Kidney epithelial cell (primary cell): ENCODE measurements at regions not wholly inside any gene's neighbourhood (a gene's known extent, or its start where the extent isn't known, plus 50 kb on each side); places are given as distances from the start of the nearest gene placed in this dataset.

Experiments used
- DNase-seq: peaks from one replicate; pipeline ENCODE4 v3.0.0-alpha.2; 2010; ENCODE audit warnings: low read depth
- H3K27me3 ChIP-seq: 2 replicates; pipeline ENCODE4 v1.6.0; 2011; ENCODE audit warnings: low read length; ENCODE audit not compliant: control insufficient read depth, insufficient read depth
- H3K36me3 ChIP-seq: 2 replicates; pipeline ENCODE4 v1.5.1; 2011; ENCODE audit warnings: low read length; ENCODE audit not compliant: control insufficient read depth, insufficient read depth
- H3K4me3 ChIP-seq: 2 replicates; pipeline ENCODE4 v1.5.1; 2011; ENCODE audit warnings: low read depth, mild to moderate bottlenecking, control low read depth, low read length
- TF ChIP-seq, protein P1 (sequence below): IDR thresholded peaks from 2 replicates; pipeline ENCODE4 v1.5.1; 2011; ENCODE audit warnings: mild to moderate bottlenecking, moderate library complexity, low read length, control low read depth, inconsistent platforms; ENCODE audit not compliant: insufficient read depth, poor library complexity, severe bottlenecking

- H3K27me3 ChIP-seq: no peaks in the 10 kb centered on the region
- TF ChIP-seq, protein P1, sequence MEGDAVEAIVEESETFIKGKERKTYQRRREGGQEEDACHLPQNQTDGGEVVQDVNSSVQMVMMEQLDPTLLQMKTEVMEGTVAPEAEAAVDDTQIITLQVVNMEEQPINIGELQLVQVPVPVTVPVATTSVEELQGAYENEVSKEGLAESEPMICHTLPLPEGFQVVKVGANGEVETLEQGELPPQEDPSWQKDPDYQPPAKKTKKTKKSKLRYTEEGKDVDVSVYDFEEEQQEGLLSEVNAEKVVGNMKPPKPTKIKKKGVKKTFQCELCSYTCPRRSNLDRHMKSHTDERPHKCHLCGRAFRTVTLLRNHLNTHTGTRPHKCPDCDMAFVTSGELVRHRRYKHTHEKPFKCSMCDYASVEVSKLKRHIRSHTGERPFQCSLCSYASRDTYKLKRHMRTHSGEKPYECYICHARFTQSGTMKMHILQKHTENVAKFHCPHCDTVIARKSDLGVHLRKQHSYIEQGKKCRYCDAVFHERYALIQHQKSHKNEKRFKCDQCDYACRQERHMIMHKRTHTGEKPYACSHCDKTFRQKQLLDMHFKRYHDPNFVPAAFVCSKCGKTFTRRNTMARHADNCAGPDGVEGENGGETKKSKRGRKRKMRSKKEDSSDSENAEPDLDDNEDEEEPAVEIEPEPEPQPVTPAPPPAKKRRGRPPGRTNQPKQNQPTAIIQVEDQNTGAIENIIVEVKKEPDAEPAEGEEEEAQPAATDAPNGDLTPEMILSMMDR: no peak
- no peak overlapping the region for H3K4me3 ChIP-seq
- no peak for DNase-seq
- no peaks in the 10 kb centered on the region for H3K36me3 ChIP-seq
Measured at GRCh38 chr12:59194794-59195193, 274.5 kb upstream of the LRIG3 start.

- DNase-seq: no peak
- Histone ChIP-seq H3K36me3 (no peaks in the 10 kb centered on the region), H3K27me3 (no peaks in the 10 kb centered on the region), H3K4me3 (no peak overlapping the region)
- TF ChIP-seq, protein P1: no peak
Measured at GRCh38 chr12:59193476-59194050, 273.3 kb upstream of the LRIG3 start.

- DNase-seq: no peak
- Histone ChIP-seq H3K36me3 (no peaks in the 10 kb centered on the region), H3K4me3 (no peak overlapping the region), H3K27me3 (no peaks in the 10 kb centered on the region)
- TF ChIP-seq, protein P1: no peak
Measured at GRCh38 chr12:59191372-59191771, 271.1 kb upstream of the LRIG3 start.

- no peaks in the 10 kb centered on the region for H3K27me3 ChIP-seq
- H3K36me3 ChIP-seq: no peaks in the 10 kb centered on the region
- TF ChIP-seq, protein P1: no peak
- H3K4me3 ChIP-seq: no peak overlapping the region
- DNase-seq: no peak
Measured at GRCh38 chr12:59186451-59186850, 266.1 kb upstream of the LRIG3 start.

GRCh38 chr12:59185295-59185694, 265.0 kb upstream of the LRIG3 start:
- no peaks in the 10 kb centered on the region for H3K27me3 ChIP-seq
- TF ChIP-seq, protein P1: no peak
- H3K4me3 ChIP-seq: no peak overlapping the region
- H3K36me3 ChIP-seq: no peaks in the 10 kb centered on the region
- DNase-seq: no peak
